ENCODE measurements at regions not wholly inside any gene's neighbourhood (a gene's known extent, or its start where the extent isn't known, plus 50 kb on each side); places are given as distances from the start of the nearest gene placed in this dataset.

GRCh38 chr7:116425647-116426209 lies 73.8 kb upstream of the CAV2 start:
- no peak for DNase-seq

- no peak for DNase-seq
These were observed 72.9 kb upstream of the CAV2 start for GRCh38 chr7:116426428-116427156.

DNA sequence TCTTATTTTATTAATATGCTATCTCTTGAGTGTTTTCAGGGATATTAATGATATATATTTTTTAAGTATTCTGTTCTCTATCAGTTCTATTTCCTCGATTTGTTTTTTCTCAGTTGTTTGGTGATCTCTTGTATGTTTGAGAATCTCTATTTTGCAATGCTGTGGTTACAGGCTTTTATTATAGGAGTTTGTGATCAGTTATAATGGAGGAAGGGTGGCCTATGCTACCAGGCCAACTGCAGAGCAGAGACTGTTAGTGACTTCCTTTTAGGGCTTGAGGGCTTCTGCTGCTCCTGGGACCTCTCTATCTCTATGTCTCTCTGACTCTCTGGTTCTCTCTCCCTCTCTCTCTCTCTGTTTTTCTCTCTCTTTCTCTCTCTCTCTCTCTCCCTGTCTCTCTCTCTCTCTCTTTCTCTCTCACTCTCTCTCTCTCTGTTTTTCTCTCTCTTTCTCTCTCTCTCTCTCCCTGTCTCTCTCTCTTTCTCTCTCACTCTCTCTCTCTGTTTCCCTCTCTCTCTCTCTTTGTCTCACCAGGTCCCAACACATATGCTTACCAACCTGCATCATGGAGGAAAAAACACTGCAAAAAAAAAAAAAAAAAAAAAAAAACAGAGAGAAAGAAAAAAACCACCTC lies 69.4 kb upstream of the CAV2 start:
- DNase-seq, result no peak

GRCh38 chr7:116431787-116432526 lies 67.6 kb upstream of the CAV2 start:
- DNase-seq, result no peak

- no peak for DNase-seq
These were observed 67.0 kb upstream of the CAV2 start for GRCh38 chr7:116432527-116432916.

GRCh38 chr7:116433246-116433645 lies 66.3 kb upstream of the CAV2 start:
- DNase-seq, result no peak

DNA sequence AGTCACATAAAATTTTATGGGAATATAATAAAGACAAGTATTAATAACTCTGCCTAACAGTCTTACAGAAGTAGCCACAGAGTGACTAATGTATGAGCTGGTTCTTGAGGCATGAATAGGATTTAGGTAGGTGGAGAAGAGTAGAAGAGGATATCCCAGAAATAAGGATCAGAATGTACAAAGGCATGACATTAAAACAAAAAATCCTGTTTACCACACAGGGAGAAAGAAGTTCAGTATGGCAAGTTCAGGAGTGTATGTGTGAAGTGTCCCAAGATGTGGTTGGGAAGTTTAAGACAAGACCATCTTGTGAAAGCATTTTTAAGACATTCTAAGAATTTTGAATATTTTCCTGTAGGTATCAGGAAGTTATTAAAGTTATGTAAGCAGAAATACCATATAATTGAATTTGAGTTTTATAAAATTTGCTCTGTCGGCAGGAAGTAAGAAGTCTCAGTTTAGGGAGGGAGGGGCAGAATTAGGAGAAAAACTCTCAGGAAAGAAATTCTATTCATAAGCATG lies 64.7 kb upstream of the CAV2 start:
- DNase-seq, result no peak

DNA sequence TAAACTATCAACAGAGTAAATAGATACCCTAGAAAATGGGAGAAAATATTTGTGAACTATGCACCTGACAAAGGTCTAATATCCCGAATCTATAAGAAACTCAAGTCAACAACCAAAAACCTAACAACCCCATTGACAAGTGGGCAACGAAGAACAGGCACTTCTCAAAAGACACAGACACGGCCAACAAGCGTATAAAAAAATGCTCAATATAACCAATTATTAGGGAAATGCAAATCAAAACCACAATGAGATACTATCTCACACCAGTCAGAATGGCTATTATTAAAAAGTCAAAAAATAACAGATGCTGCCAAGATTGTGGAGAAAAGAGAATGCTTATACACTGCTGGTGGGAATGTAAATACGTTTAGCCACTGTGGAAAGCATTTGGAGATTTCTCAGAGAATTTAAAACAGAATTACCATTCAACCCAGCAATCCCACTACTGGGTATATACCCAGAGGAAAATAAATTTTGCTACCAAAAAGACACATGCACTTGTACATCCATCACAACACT lies 63.2 kb upstream of the CAV2 start:
- DNase-seq, result no peak

DNA sequence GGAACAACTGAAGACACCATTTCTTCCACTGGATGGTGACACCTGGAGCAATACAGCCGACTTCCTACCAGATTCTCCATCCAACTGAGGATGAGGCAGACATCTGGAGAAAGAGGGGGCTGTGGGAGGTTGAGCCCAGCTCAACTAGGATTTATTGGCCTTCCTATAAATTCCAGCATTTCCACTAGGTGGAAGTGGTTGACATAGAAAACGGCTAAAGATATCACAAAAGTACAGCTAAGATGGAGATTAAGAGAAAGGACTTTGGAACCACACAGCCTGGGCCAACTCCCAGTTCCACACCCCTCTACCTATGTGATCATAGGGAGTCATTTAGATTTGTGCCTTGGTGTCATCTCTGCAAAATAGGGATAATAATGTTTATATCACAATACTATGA lies 61.3 kb upstream of the CAV2 start:
- no peak for DNase-seq

DNA sequence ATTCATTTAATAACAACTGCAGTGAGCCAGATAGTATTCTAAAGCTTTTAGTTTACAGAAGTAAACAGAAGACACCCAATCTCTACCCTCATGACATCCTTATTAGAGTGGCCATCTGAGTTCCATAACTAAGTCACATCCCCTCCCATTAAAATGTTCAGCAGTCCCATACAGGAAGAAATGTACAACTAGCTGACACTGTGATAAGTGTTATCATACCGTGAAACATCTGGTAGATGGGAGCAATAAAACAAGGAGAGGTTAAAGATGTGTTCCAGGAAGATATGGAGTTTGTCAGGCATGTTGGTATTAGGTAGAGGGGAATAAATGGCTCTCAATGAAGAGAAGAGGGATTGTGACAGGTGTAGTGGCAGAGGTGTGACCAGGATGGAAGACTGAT lies 60.5 kb upstream of the CAV2 start:
- DNase-seq, result no peak

DNA sequence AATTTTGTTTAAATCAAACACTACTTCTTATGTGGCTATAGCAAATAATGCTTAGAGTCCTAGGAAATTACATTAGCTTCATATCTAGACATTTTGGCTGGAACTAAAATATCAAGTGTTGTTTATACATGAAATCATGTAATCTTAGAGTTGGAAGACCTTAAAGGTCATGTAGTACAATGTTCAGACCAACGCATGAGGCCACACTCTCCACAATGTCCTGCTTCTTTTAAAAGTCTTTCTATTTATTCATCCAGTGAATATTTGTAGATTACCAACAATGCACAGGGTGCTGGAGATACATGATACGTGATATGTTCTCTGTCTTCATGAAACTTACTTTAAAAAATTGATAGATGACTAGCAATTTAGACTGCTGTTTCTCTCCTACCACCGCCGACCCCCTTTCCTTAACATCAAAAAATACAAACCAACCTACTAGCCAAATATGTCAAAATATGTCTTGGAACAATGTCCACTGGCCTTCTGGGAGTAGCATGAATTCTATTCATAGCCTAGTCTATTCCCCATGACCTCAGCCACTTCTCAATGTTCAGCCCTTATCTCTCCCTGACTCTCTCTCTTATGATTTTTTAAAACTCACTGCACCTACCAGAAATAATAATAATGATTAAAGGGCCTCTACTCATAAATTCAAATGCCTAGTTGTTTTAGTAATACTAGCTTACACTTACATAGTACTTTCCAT lies 59.5 kb upstream of the CAV2 start:
- no peak for DNase-seq

DNA sequence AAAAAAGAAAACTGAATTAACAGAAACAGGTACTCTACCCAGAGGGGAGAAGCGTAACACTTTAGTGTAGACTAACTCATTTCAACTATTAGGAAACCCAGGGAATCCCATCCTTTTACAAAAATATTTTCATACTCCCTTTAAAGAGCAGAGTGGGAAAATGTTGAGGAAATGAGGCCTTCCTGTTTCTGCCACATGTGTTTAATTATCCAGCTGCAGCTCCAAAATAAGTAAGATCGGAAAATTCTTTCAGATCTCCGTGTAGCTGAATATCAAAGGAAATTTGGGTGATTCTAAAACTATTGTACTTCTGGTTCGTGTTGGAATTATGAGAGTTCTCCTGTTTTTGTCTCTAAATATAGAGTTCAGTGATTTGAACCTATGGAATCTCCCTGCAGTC lies 58.0 kb upstream of the CAV2 start:
- DNase-seq, result no peak

DNA sequence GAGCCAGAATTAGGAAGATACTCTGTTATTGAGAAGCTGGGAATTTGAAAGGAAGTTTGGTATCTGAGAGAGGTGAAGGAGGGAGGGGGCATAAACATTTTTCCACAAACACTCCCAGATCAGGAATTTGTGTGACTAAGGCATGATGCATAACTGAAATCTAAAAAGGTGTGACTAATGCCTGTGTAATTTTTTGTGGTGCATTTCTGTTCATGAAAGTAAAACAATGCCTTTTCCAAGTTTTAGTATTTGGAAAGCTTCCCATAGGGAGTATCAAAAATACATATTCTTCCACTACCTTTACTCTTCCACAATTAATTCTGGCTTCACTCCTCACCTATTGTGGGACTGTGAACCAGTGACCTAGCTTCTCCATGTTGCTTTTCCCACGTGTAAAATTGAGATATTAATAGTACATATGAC lies 56.4 kb upstream of the CAV2 start:
- no peak for DNase-seq

DNA sequence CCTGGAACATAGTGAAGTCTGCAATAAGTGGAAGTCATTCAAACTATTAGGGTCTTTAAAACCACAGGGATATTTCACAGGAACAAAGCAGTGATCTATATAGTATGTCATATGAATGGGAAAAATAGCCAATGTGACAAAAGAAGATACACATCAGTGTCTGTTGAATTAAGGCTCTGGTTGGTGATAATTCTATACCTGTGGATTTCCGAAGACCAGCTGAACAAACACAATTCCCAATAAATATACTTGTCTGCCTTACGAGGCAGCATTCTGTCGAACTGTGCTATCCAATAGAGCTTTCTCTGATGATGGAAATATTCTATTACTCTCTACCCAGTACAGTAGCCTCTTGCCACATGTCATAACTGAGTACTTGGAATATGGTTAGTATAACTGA lies 55.9 kb upstream of the CAV2 start:
- no peak for DNase-seq

GRCh38 chr7:116445447-116446211 lies 53.9 kb upstream of the CAV2 start:
- DNase-seq, result no peak

- DNase-seq, result no peak
These were observed 53.2 kb upstream of the CAV2 start for GRCh38 chr7:116446212-116446855.

DNA sequence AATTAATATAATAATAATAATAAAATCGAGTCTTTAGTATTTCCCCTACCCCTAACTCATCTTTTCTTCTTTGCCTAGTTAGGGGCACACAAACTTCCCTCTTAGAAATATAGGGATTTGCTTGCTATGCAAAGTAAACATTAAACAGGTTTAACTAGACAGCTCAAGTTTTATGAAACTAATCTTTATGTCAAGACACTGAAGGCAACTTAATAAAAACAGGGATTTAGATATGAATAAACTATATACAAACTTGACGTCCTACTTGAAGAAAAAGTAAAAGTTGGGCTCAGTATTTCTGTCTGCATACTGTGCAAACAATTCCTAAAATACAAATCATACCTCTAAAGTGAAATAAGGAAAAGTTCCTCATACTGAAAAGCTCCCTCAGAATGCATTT lies 52.1 kb upstream of the CAV2 start:
- no peak for DNase-seq

GRCh38 chr7:116447966-116448839 lies 51.3 kb upstream of the CAV2 start:
- no peak for DNase-seq

- no peak for DNase-seq
These were observed 50.1 kb upstream of the CAV2 start for GRCh38 chr7:116449441-116449840.
